SJCRH30 (cell line): ENCODE measurements at regions not wholly inside any gene's neighbourhood (a gene's known extent, or its start where the extent isn't known, plus 50 kb on each side); places are given as distances from the start of the nearest gene placed in this dataset.
"Not testable (repeated sequence)": the region's sequence is repeated elsewhere in the genome, so short reads cannot be mapped to it uniquely, and the experiment has no call there.

Source experiments
- DNase-seq, 2 experiments: peaks; one replicate each; pipeline ENCODE4 v3.0.0-alpha.2; 2015 to 2020
- H3K27ac ChIP-seq: fragments of 250-450 bp; sonication (Bioruptor Pico); 2 replicates; pipeline ENCODE4 v1.5.1; 2020; ENCODE audit warnings: mild to moderate bottlenecking, moderate library complexity
- H3K27me3 ChIP-seq: fragments of 250-450 bp; sonication (Bioruptor Pico); 2 replicates; pipeline ENCODE4 v1.5.1; 2020; ENCODE audit warnings: mild to moderate bottlenecking, moderate library complexity
- H3K36me3 ChIP-seq: fragments of 250-450 bp; sonication (Bioruptor Pico); 2 replicates; pipeline ENCODE4 v1.5.1; 2020; ENCODE audit warnings: mild to moderate bottlenecking, moderate library complexity
- H3K4me1 ChIP-seq: fragments of 250-450 bp; sonication (Bioruptor Pico); 2 replicates; pipeline ENCODE4 v1.5.1; 2020; ENCODE audit warnings: mild to moderate bottlenecking, moderate library complexity
- H3K4me3 ChIP-seq: fragments of 250-450 bp; sonication (Bioruptor Pico); 2 replicates; pipeline ENCODE4 v1.5.1; 2020; ENCODE audit warnings: mild to moderate bottlenecking, moderate library complexity
- H3K9me3 ChIP-seq: fragments of 250-450 bp; sonication (Bioruptor Pico); replicated peaks from 2 replicates; pipeline ENCODE4 v1.5.1; 2020; ENCODE audit warnings: mild to moderate bottlenecking, moderate library complexity

DNA sequence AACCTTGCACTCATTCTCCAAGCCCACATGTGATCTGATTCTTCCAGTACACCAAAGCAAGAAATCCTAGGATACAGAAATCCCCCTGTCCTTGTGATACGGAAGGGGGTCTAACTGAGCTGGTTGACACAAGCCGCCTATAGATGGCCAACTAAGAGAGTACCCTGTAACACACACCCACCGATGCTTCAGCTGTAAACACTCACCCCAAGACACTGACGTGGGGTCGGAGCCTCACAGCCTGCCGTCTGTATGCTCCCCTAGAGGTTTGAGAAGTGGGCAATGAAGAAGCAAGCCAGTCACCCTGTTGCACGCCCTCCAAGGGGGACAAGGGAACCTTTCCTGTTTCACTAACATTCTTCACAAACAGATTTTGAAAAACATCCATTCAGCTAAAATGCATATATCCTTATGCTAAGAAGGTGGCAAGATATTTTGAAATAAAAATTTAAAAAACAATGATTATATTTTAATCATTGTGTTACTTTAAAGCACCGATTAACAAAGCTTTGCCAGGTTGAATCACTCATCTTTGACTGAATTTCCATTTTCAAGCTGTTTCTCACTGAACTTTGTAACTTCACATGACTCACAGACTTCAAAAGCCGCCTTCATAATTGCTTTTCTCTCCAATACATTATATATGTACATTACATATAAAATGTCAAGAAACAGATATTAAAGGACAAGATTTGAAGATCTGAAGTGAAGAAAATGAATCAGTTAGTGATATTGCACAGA lies 329.3 kb downstream of the ARL4A start:
- Histone ChIP-seq H3K4me3 (no peak overlapping the region), H3K4me1 (peaks cover 16% of the 10 kb centered on the region), H3K27ac (no peak overlapping the region; the same call in 1 of the 2 replicates), H3K36me3 (no peaks in the 10 kb centered on the region), H3K27me3 (no peaks in the 10 kb centered on the region), H3K9me3 (no peaks in the 10 kb centered on the region)
- DNase-seq, result no peak

- Histone ChIP-seq H3K9me3 (no peaks in the 10 kb centered on the region), H3K36me3 (no peaks in the 10 kb centered on the region), H3K27me3 (no peaks in the 10 kb centered on the region), H3K4me1 (peaks cover 16% of the 10 kb centered on the region), H3K27ac (peak overlapping the region; percentile 24), H3K4me3 (peak overlapping the region; percentile 22; the same call in 1 of the 2 replicates)
- peak; percentile 6 to 42 for DNase-seq
Measured at GRCh38 chr7:13017333-13017857, 330.0 kb downstream of the ARL4A start.

DNA sequence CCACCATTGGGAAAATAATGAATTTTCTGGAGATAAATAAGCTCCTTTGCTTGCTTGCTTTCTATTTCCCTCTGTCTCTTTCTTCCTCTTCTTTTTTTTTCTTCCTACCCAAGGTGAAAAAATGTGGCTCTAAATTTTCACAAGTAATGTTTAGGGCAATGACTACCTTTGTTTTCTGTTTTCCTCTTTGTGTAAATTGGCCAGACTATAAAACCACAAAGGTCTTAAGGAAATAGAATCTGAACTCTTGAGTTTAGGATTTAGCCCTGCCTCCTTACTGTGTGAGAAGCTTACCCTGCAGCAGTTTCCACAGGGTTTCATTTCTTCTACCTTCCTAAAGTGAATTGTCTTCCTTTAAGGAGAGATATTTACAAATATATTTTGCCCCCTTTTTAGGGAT lies 330.4 kb downstream of the ARL4A start:
- Histone ChIP-seq H3K4me3 (peak overlapping the region; percentile 22; the same call in 1 of the 2 replicates), H3K27ac (peak overlapping the region; percentile 24)

GRCh38 chr7:13021566-13022300 lies 334.3 kb downstream of the ARL4A start:
- no peak overlapping the region for H3K27ac ChIP-seq
- no peaks in the 10 kb centered on the region for H3K27me3 ChIP-seq
- H3K4me1 ChIP-seq, result peaks cover 9% of the 10 kb centered on the region
- H3K36me3 ChIP-seq, result no peaks in the 10 kb centered on the region
- H3K9me3 ChIP-seq, result no peaks in the 10 kb centered on the region
- no peak overlapping the region for H3K4me3 ChIP-seq
- DNase-seq, result peak; percentile 18 to 31

More for the DNA sequence above, 330.4 kb downstream of the ARL4A start:
- Histone ChIP-seq H3K27me3 (no peaks in the 10 kb centered on the region), H3K36me3 (no peaks in the 10 kb centered on the region), H3K9me3 (no peaks in the 10 kb centered on the region), H3K4me1 (peaks cover 16% of the 10 kb centered on the region)
- DNase-seq, result no peak

DNA sequence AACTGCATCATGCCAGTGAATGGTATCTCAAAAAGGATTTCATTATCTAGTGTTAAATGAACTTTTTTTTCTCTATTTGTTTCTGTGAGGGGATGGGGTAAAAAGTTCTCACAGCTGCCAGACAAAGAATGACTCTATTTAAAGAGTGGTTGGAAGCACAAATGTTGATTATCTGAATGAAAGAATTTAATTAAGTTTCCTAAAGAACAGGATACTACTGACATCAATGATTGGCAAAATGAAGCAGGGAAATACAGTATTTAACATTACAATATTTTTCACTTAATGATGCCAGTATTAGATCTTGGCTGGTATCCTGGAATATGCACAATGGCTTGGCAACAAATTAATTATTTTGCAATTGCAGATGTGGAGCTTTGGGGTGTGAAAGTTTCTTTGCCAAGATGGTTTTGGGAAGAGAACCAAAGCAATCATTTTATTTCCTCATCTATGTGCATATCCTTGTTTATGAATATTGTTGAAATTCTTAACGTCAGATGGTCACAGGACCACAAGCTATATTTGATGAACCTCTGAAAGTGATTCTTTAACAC lies 336.8 kb downstream of the ARL4A start:
- Histone ChIP-seq H3K9me3 (no peaks in the 10 kb centered on the region), H3K27me3 (no peaks in the 10 kb centered on the region), H3K4me3 (no peak overlapping the region), H3K27ac (no peak overlapping the region), H3K36me3 (no peaks in the 10 kb centered on the region), H3K4me1 (peaks cover 9% of the 10 kb centered on the region)
- DNase-seq, result no peak

GRCh38 chr7:13025043-13025442 lies 337.6 kb downstream of the ARL4A start:
- not testable (repeated sequence) for H3K4me3 ChIP-seq, H3K27me3 ChIP-seq, DNase-seq

GRCh38 chr7:13027321-13027720 lies 339.9 kb downstream of the ARL4A start:
- Histone ChIP-seq H3K4me3 (no peak overlapping the region), H3K27me3 (no peaks in the 10 kb centered on the region), H3K27ac (peak overlapping the region; percentile 2), H3K4me1 (peaks cover 9% of the 10 kb centered on the region), H3K36me3 (no peaks in the 10 kb centered on the region), H3K9me3 (no peaks in the 10 kb centered on the region)
- DNase-seq, result peak in 1 of 2 experiments; percentile 27

More at GRCh38 chr7:13025043-13025442, 337.6 kb downstream of the ARL4A start:
- H3K36me3 ChIP-seq, H3K4me1 ChIP-seq, H3K9me3 ChIP-seq, H3K27ac ChIP-seq: not testable (repeated sequence)

DNA sequence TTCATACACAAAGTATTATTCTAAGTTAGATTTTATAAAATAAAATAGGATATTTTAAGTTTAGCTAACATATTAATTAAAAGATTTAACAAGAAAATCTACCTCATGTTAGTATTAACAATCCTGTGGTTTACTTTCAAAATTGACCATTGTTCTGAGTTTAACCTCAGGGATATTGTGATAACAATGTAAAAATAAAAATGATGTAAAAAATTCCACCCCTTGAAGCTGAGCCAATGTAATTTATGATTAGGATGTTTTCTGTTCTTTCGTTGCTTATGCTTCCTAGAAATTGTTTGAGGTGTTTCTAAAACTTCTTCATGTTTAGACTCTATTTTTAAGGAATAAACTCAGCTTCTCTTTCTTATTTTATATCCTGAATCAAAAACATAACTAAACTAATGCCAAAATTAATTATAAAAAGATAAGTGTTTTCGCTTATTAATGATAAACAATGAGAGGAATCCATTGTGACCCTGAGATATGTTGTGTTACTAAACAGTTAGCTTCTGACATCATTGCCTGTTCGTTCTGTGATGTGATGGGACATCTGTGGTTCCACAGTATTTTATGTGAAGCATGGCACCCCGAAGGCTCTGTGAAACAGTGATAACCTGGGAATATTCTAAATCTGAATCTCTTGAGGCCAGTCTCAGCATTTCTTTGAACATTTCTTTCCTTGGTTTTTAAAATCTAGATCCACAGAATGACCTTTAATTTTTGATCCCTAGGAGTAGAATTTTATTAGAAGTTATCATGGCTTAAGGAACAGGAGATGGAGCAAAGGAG lies 340.8 kb downstream of the ARL4A start:
- Histone ChIP-seq H3K9me3 (no peaks in the 10 kb centered on the region), H3K27me3 (no peaks in the 10 kb centered on the region), H3K4me3 (no peak overlapping the region), H3K4me1 (peaks cover 9% of the 10 kb centered on the region), H3K36me3 (no peaks in the 10 kb centered on the region), H3K27ac (peak overlapping the region; percentile 2; the same call in 1 of the 2 replicates)
- peak in 1 of 2 experiments; percentile 14 for DNase-seq

DNA sequence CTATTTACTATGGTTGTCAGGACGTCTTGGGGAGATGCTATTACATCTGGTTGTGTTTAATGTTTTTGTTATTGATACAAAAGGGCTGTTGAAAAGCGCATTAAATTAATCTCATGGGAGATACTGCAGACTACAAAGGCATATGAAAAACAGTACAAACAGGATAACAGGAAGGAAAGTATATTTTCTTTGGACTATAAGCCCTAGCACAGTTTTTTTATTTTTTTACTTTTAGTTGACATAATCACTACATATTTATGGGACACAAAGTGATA lies 341.3 kb downstream of the ARL4A start:
- H3K4me1 ChIP-seq, result peaks cover 9% of the 10 kb centered on the region
- H3K27me3 ChIP-seq, result no peaks in the 10 kb centered on the region
- H3K27ac ChIP-seq, result no peak overlapping the region
- no peak overlapping the region for H3K4me3 ChIP-seq
- H3K36me3 ChIP-seq, result no peaks in the 10 kb centered on the region
- no peak for DNase-seq
- H3K9me3 ChIP-seq, result no peaks in the 10 kb centered on the region

- Histone ChIP-seq H3K9me3 (no peaks in the 10 kb centered on the region), H3K4me1 (peaks cover 9% of the 10 kb centered on the region), H3K27me3 (no peaks in the 10 kb centered on the region), H3K36me3 (no peaks in the 10 kb centered on the region), H3K4me3 (no peak overlapping the region), H3K27ac (no peak overlapping the region)
- DNase-seq, result no peak
Measured at GRCh38 chr7:13031468-13031867, 344.0 kb downstream of the ARL4A start.

DNA sequence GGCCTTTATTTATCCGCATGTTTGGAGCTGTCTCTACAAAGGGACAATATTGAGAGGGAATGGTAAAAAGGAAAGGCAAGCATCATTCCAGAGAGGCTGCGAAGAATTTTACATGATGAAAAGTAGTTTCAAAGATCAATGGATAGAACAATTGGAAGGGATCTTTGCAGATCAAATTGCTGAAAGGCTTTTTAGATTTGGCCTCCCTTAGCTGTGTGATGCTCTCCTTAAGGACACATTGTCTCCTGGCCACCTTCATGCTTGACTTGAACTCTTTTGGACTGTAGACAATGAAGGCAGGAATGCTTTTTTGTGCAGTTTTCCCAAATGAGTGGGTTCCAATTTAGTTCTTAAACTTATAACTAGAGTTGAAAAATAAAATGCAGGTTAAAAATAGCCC lies 344.7 kb downstream of the ARL4A start:
- Histone ChIP-seq H3K9me3 (no peaks in the 10 kb centered on the region), H3K4me1 (peaks cover 9% of the 10 kb centered on the region), H3K4me3 (no peak overlapping the region), H3K27ac (no peak overlapping the region), H3K27me3 (no peaks in the 10 kb centered on the region), H3K36me3 (no peaks in the 10 kb centered on the region)
- no peak for DNase-seq

DNA sequence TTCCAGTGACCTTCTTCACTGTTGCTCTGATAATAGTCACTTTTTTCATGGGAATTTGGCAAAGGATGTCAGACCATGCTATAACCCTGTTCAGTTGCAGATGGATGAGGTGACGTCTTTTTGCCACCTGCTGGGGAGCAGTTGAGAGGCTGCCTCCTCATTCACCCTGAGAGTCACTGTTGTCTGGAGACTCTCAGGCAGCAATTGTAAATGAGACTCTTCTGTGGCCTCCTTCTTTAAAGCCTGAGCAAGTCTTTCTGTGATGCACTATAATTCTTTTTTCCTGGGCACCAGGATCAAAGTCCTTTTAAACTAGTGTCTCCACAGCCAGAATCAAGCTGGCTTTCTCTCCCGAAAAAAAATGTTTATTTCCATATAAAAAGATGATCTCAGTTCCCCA lies 345.1 kb downstream of the ARL4A start:
- Histone ChIP-seq H3K27ac (no peak overlapping the region), H3K9me3 (no peaks in the 10 kb centered on the region), H3K4me1 (peaks cover 6% of the 10 kb centered on the region), H3K4me3 (no peak overlapping the region), H3K27me3 (no peaks in the 10 kb centered on the region), H3K36me3 (no peaks in the 10 kb centered on the region)
- DNase-seq, result no peak

- DNase-seq, result no peak
- Histone ChIP-seq H3K27me3 (no peaks in the 10 kb centered on the region), H3K4me3 (no peak overlapping the region), H3K9me3 (no peaks in the 10 kb centered on the region), H3K36me3 (no peaks in the 10 kb centered on the region), H3K27ac (no peak overlapping the region), H3K4me1 (no peaks in the 10 kb centered on the region)
Measured at GRCh38 chr7:13034693-13035092, 347.3 kb downstream of the ARL4A start.

DNA sequence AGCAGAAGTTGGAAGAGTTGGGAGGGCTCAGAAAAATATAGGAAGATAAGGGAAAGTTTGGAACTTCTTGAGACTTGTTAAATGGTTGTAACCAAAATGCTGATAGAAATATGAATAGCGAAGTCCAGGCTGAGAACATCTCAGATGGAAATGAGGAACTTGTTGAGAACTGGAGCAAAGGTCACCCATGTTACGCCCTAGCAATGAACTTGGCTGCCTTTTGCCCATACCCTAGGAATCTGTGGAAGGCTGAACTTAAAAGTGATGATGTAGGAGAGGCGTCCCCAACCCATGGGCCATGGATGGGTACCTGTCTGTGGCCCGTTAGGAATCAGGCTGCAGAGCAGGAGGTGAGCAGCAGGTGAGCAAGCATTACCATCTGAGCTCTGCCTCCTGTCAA lies 347.8 kb downstream of the ARL4A start:
- no peak for DNase-seq
- H3K9me3 ChIP-seq, result no peaks in the 10 kb centered on the region
- H3K36me3 ChIP-seq, result no peaks in the 10 kb centered on the region
- no peaks in the 10 kb centered on the region for H3K27me3 ChIP-seq
- no peak overlapping the region for H3K27ac ChIP-seq
- H3K4me1 ChIP-seq, result no peaks in the 10 kb centered on the region
- no peak overlapping the region for H3K4me3 ChIP-seq
